RPMI8226 (cell line): ENCODE measurements at regions not wholly inside any gene's neighbourhood (a gene's known extent, or its start where the extent isn't known, plus 50 kb on each side); places are given as distances from the start of the nearest gene placed in this dataset.

ENCODE experiments used
- DNase-seq: peaks from one replicate; pipeline ENCODE4 v3.0.0-alpha.2; 2015

DNA sequence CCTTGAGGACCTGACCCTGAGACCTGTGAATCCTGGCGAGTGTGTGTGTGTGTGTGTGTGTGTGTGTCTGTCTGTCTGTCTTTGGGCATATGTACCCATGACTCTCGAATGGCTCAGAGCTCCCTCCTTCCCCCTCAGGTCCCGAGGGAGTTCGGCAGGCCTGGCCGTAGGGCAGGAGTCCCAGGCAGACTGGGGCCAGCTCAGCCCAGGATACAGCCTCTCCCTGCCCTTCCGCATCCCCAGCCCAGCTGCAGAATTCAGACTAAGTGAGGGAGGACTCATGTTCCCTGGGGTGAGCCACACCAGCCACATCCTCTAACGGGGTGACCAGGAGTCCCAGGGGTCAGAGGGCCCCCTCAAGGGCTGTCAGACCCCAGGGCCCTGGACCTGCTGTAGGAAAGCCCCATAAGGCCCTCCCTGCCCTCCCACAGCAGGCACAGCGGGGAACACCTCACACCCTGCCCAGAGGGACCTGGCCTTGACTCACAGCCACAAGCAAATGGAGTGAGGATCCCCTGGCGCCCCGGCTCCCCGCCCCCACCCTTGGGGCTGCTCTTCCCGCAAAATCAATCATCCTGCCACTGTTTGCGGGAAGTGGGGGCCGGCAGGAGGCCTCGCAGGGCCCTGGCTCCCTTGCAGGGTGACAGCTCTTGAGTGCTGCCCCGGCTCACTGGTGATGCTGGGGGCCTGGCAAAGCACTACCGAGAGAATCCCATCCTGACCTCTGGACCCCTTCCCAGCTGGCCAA lies 101.7 kb upstream of the CASZ1 start:
- no peak for DNase-seq

GRCh38 chr1:10898921-10899320 lies 102.5 kb upstream of the CASZ1 start:
- no peak for DNase-seq

GRCh38 chr1:10899490-10900250 lies 103.2 kb upstream of the CASZ1 start:
- DNase-seq = no peak

GRCh38 chr1:10900251-10900651 lies 103.8 kb upstream of the CASZ1 start:
- no peak for DNase-seq

DNA sequence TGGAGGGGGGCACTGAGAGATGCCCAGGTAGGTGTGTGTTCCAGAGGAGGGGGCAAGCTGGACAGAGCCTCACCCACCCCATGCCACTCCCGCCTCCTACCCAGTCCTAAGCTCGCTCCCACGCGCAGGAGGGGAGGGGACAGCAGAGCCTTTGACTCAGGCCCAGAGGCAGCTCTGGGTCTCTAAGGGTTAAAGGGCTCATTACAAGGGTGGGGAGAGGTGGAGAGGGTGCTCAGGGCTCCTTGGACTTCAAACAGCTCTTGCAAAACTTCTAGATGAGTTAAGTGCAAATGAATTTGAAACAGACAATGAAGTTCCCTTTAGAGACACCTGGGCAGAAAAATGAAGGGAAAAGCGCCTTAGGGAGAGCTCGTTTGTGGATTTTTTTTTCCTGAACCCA lies 104.2 kb upstream of the CASZ1 start:
- no peak for DNase-seq

- no peak for DNase-seq
Measured at GRCh38 chr1:10901091-10901890, 104.8 kb upstream of the CASZ1 start.

DNA sequence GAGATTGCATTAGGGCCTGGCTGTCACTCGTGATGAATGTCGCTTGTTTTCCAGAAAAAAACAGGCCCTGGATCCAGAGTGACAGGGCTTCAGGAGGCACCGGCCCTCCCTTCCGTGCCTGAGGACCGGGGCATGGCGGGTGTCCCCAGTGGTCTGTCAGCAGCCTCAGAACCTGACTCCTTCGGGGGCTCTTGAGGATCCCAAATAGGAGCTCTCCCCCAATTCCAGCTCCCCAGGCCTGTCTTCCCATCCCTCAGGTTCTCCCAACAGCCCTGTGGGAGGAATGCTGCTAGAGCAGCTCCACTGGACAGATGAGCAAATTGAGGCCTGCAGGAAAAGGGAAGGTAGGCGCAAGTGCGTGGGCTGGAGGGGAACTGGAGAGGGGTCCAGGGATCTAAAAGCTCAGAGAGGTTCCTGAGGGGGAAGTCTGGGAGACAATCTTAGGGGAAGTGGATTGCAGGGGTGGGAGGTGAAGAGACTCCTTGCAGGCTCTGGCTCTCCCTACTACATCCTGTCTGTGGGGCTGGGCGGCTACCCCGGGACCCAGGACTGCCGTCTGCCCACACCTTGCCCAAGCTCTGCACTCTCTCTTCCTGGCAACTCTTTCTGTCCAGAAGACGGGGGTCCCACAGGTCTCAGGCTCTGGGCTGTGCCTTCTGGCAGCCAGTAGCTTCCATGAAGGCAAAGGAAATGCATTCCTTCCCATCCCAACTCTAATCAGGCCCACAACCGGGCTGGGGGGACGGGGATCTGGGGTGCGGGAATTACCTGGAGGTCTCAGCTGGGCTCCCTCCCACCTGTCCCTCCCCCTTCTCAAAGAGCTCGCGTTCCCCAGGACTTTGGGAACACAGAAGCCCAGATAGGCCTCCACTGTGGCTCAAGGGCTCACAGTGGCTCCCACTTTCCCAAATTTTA lies 105.7 kb upstream of the CASZ1 start:
- no peak for DNase-seq

DNA sequence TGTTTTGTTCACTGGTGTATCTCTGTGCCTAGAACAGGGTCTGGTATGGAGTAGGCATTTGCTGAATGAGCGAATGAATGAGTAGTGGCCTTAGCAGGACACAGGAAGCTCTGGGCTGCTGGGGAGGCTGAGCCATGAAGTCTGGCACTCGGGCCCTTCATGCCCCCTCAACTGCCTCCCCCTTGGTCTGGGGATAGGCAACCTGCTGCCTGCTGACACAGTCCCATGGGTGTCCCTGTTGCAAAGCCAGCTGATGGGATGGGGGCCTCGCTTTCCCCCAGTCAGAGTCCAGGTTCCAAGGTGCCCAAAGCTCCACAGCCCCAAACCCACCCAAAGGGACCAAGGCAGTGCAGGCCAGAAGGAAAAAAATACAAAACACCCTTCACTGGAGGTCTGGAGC lies 107.0 kb upstream of the CASZ1 start:
- DNase-seq = no peak

DNA sequence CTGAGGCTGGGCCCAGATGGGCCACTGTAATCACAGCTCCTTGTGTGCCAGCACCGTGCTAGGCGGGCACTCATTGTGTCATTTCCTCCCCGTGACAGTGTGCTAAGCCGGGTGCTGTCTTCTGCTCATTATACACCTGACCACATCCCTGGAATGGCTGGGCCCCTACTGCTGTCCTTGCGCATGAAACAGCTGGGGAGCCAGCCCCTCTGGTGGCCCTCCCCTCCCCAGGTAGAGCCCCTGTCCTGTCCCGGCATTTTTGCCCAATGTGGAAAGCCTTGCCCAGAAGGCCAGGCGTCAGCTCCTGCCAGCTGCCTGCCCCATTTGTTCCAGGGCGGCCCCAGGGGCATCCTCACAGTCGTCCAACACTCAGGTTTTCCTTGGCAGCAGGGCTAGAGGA lies 107.4 kb upstream of the CASZ1 start:
- no peak for DNase-seq

DNA sequence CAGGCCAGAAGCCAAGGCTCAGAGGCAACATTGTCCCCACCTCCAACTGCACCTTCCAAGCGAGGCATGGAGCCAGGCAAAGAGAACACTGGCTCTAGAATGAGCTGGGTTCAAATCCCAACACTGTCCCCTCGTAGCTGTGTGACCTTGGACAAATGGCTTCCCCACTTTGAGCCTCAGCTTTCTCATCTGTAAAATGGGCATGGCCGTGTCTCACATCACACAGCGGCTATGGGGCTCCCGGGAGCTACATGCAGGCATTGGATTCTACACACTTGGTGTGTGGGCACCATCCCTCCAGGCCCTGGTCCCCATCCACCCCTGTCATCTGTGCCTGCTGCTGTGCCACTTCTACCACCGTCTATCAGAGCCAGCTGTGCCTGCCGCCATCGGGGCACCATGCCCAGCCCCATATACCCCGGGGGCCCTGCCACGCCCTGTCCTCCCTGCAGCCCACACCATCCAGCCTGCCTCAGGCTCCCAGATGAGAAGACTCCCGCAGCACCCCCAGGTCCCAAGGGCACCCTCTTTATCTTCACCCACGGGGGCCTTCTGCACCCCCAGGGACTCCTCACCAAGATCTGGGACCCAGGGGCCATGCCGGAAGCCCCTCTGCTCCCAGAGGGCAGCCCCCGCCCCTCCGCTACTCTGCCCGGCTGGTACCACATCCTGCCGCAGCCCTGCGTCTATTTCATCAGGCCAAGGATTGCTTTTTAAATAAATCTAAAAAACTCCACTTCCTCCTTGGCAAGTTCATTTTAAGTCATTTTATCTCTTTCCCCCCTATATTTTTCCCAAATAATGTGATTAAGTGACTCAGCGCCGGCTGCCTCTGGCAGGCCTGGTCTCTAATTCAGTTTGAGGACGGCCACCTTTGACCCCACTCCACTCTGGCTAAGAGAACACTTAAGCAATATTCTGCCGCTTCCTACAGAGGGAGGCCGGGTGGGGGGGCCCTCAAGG lies 107.8 kb upstream of the TARDBP start:
- no peak for DNase-seq

DNA sequence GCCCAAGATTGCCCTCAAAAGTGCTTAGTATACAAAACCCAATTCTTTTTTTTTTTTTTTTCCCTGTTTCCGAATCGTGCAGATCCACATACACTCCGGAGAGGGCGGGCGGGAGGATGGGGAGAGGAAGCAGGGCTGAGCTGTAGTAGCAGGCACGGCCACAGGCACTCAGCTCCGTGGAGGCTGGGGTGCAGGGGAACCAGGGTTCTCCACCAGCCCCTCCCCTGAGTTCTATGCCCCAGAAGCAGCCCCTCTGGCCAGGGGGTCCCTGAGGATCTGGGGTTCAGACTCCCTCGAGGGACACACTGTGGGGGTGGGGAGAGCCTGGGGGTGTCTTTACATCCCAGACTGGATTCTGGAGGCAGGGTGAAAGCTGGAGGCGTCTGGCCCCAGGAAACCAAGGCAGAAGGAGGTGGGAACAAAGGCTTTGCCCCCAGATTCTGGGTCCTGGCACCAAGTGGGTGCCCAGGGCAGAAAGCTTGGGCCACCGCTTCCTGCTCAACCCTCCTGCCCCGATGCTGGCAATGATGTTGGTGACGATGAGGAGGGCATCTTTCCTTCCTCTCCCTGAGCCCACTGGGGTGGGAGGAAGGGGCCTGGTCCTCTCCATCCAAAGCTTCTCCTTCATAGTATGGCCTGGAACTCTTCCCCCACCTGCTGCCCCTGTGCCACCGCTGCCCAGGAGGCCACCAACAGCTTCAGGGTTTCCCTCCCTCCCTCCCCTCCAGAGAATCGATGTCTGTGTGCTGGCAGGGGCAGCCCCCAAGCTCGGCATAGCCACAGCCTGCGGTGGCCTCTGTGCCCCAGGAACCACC lies 106.4 kb upstream of the TARDBP start:
- DNase-seq = no peak

GRCh38 chr1:10906866-10907519 lies 105.5 kb upstream of the TARDBP start:
- DNase-seq = no peak

- no peak for DNase-seq
Measured at GRCh38 chr1:10908266-10908665, 104.2 kb upstream of the TARDBP start.

GRCh38 chr1:10909697-10910680 lies 102.5 kb upstream of the TARDBP start:
- peak; percentile 81 for DNase-seq

GRCh38 chr1:10910681-10911489 lies 101.6 kb upstream of the TARDBP start:
- DNase-seq = no peak

- DNase-seq = no peak
Measured at GRCh38 chr1:10911490-10912166, 100.8 kb upstream of the TARDBP start.

DNA sequence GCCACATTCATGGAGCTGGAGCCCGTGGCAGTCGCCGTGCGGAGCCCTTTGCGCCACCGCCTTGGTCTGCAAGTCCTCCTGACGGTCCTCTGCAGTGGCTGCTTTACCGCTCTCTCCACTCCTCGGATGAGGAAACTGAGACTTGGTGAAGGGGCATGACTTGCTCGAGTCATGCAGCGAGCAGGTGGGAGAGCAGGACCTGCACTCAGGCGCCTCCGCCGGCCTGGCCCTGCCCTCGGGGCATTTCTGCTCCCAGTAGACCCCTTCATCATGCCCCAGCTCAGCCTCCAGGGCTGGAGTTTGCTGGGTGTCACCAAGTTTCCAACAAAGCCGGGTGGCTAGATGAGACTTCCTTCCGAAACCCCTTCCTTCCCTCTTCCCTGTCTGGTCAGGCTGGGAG lies 100.0 kb upstream of the TARDBP start:
- DNase-seq = no peak
